ENCODE measurements at regions not wholly inside any gene's neighbourhood (a gene's known extent, or its start where the extent isn't known, plus 50 kb on each side); places are given as distances from the start of the nearest gene placed in this dataset.

DNA sequence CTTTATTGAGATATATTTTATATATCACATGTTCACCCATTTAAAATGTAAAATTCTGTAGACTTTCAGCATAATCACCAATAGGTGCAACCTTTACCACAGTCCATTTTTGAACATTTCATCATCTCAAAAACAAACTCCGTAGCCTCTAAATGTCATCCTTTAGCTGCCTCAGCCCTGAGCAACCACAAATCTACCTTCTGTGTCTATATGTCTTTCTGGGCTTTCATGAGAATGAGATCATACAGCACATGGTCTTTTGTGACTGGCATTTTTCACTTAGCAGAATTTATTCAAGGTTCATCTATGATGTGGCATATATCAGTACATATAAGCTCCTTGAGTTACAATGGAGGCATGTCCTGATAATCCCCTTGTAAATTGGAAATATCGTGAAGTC is 320.5 kb downstream of the ETS1 start:
- WGBS, 2 donors, result 92 to 93% methylated on average over 2 of the region's 2 CpGs
- Histone ChIP-seq H3K36me3 (replicated peaks in 1 of 2; ENCODE audit: insufficient read depth in 1 of 2, low read depth in 2 of 2) (no peaks in the 10 kb centered on the region), H3K27ac (no peak overlapping the region), H3K4me1 (no peaks in the 10 kb centered on the region), H3K27me3 (peaks cover 0 to 3% of the 10 kb centered on the region in 2 donors), H3K9me3 (no peaks in the 10 kb centered on the region), H3K4me3 (no peak overlapping the region)
- ATAC-seq, result no peak
- TF ChIP-seq, protein P1, sequence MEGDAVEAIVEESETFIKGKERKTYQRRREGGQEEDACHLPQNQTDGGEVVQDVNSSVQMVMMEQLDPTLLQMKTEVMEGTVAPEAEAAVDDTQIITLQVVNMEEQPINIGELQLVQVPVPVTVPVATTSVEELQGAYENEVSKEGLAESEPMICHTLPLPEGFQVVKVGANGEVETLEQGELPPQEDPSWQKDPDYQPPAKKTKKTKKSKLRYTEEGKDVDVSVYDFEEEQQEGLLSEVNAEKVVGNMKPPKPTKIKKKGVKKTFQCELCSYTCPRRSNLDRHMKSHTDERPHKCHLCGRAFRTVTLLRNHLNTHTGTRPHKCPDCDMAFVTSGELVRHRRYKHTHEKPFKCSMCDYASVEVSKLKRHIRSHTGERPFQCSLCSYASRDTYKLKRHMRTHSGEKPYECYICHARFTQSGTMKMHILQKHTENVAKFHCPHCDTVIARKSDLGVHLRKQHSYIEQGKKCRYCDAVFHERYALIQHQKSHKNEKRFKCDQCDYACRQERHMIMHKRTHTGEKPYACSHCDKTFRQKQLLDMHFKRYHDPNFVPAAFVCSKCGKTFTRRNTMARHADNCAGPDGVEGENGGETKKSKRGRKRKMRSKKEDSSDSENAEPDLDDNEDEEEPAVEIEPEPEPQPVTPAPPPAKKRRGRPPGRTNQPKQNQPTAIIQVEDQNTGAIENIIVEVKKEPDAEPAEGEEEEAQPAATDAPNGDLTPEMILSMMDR (IDR thresholded peaks at IDR 0.05), result no peak
- TF ChIP-seq POLR2A (IDR thresholded peaks at IDR 0.05), result no peak
- intact Hi-C loops (cut with DNase I), result no loop called here
- no peak for DNase-seq

DNA sequence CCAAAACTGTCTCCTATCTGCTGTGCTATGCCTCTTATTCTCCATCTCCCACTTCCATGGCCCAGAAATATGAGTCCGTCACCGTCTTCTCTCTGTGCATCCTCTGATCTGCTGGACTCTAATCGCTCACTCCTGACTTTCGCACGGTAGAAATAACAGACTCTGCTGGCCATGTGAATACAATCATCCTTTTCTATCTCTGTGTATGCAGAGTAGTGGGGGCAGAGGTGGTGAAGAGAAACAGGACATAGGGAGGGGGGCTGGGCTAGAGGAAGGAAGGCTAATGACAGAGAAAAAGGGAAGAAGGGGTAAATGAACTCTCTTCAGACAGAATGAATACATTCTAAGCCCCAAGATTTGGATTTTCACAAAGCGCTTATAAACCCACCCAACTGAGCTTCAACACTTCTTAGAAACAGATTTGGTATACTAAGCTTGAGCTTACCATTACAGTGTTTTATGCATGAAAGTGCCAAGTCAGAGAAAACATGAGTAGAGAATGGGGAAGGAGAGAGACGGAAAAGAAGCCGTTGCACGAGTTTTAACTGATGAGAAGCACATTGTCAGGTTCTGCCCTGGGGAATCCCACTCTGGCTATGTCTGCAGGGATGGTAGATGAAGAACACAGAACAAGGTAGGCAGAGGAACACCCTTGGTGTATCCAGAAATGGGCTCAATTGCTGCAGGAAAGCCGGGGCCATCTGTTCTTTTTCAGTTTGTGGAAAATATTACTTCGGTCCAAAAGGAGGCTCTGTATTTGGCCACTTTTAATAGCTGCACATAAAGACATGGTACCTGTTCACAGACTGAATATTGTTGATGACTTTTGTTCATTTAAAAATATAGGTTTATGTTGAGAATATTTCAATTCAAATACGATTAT is 324.7 kb downstream of the ETS1 start:
- Histone ChIP-seq H3K4me3 (no peak overlapping the region), H3K27me3 (peaks cover 0 to 3% of the 10 kb centered on the region in 2 donors), H3K27ac (no peak overlapping the region), H3K9me3 (no peaks in the 10 kb centered on the region), H3K36me3 (replicated peaks in 1 of 2; ENCODE audit: insufficient read depth in 1 of 2, low read depth in 2 of 2) (no peaks in the 10 kb centered on the region), H3K4me1 (no peaks in the 10 kb centered on the region)
- DNase-seq (no peak), ATAC-seq (no peak)
- intact Hi-C loops (cut with DNase I), result no loop called here
- TF ChIP-seq POLR2A (IDR thresholded peaks at IDR 0.05), result no peak
- TF ChIP-seq, protein P1 (IDR thresholded peaks at IDR 0.05), result no peak
- WGBS, 2 donors, result 65 to 75% methylated on average over 12 of the region's 12 CpGs

DNA sequence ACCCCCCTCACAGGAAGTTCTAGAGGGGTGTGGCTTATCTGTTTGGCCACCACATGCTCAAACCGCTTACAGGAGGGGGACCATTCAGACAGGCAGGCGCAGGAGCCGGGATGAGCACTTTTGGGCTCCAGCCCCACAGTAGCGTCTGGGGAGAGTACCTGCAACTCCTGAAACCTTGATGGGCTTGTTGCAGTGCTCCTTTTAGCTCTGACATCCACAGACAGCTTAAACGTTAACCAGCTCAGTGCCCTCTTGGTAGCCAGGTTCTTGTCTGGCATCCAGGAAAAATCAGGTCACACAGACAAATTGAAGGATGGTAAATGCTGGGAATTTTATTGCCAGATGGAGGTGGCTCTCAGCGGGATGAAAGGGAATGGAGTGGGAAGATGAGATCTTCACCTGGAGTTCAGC is 326.3 kb downstream of the ETS1 start:
- intact Hi-C loops (cut with DNase I), result no loop called here
- WGBS, 2 donors, result 33 to 60% methylated on average over 6 of the region's 6 CpGs
- Histone ChIP-seq H3K27me3 (peaks cover 0 to 3% of the 10 kb centered on the region in 2 donors), H3K4me1 (no peaks in the 10 kb centered on the region), H3K27ac (no peak overlapping the region), H3K4me3 (no peak overlapping the region), H3K9me3 (no peaks in the 10 kb centered on the region), H3K36me3 (replicated peaks in 1 of 2; ENCODE audit: insufficient read depth in 1 of 2, low read depth in 2 of 2) (no peaks in the 10 kb centered on the region)
- TF ChIP-seq, protein P1 (IDR thresholded peaks at IDR 0.05), result no peak
- TF ChIP-seq POLR2A (IDR thresholded peaks at IDR 0.05), result no peak
- ATAC-seq, result no peak
- DNase-seq, result no peak

DNA sequence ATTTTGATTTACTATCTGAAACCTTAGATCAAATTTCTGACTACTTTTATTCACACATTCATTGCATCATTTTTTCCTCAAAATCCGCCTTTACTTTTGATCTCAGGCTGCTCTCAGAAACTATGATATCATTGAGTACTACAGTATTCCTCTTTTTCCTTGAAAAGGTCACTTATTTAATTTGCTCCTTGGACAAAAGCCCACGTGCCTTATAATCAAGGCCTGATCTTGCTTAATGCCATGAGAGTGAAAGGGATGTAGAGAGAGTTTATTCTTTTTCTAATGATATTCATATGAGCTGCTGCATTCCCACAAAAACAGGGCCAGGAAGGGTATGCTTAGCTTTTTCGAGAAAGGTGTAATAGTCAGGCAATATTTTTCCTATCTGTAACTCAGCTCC is 327.0 kb downstream of the ETS1 start:
- ATAC-seq (no peak), DNase-seq (no peak)
- Histone ChIP-seq H3K27ac (no peak overlapping the region), H3K4me1 (no peaks in the 10 kb centered on the region), H3K4me3 (no peak overlapping the region), H3K27me3 (peaks cover 0 to 3% of the 10 kb centered on the region in 2 donors), H3K9me3 (no peaks in the 10 kb centered on the region), H3K36me3 (replicated peaks in 1 of 2; ENCODE audit: insufficient read depth in 1 of 2, low read depth in 2 of 2) (no peaks in the 10 kb centered on the region)
- WGBS, 2 donors, result 57 to 58% methylated on average over 3 of the region's 3 CpGs
- no peak for TF ChIP-seq POLR2A (IDR thresholded peaks at IDR 0.05)
- TF ChIP-seq, protein P1 (IDR thresholded peaks at IDR 0.05), result no peak
- intact Hi-C loops (cut with DNase I), result no loop called here

DNA sequence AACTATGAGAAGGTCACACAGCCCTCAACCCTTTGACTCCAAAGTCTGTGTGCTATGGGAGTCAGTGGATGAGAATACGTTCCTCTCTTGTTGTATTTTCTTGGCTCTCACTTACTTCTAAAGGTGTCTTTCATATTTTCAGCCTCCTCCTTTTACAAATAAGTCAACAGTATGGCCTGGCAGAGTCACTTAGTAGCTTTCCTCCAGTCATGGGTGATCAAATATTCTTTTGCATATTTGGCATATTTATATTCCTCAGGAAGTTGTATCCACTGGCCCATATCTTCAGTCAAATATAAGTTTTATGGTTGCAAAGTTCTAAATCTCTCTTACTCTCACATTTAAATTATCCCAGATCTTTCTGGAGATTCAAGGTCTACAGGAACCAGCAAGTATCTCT is 327.5 kb downstream of the ETS1 start:
- Histone ChIP-seq H3K27me3 (no peaks in the 10 kb centered on the region), H3K4me1 (no peaks in the 10 kb centered on the region), H3K27ac (no peak overlapping the region), H3K4me3 (no peak overlapping the region), H3K9me3 (no peaks in the 10 kb centered on the region), H3K36me3 (replicated peaks in 1 of 2; ENCODE audit: insufficient read depth in 1 of 2, low read depth in 2 of 2) (no peaks in the 10 kb centered on the region)
- WGBS, 2 donors, result 93 to 95% methylated on average over 1 of the region's 1 CpG
- DNase-seq, result no peak
- no peak for ATAC-seq
- TF ChIP-seq, protein P1 (IDR thresholded peaks at IDR 0.05), result no peak
- intact Hi-C loops (cut with DNase I), result no loop called here

Measured in body of pancreas (tissue), 4 donors.